ENCODE measurements at regions not wholly inside any gene's neighbourhood (a gene's known extent, or its start where the extent isn't known, plus 50 kb on each side); places are given as distances from the start of the nearest gene placed in this dataset.

- H3K4me3 ChIP-seq: no peak overlapping the region
- H3K27ac ChIP-seq: no peak overlapping the region
- no peaks in the 10 kb centered on the region for H3K27me3 ChIP-seq
- H3K4me1 ChIP-seq (replicated peaks in 1 of 2): no peaks in the 10 kb centered on the region
- TF ChIP-seq CTCF (IDR thresholded peaks at IDR 0.05) (no peak), POLR2A (IDR thresholded peaks at IDR 0.05) (no peak)
- no peaks in the 10 kb centered on the region for H3K9me3 ChIP-seq (replicated peaks in 1 of 3)
- no peaks in the 10 kb centered on the region for H3K36me3 ChIP-seq (replicated peaks in 1 of 2)
- WGBS, 4 donors: 42 to 73% (median 53%) methylated on average over 2 of the region's 2 CpGs
- peak in 1 of 7 donors; percentile 7 for DNase-seq
- intact Hi-C loops (cut with DNase I): no loop called here
Measured at GRCh38 chr9:118418887-118419565, 714.8 kb downstream of the TLR4 start.

GRCh38 chr9:118419676-118420075, 715.5 kb downstream of the TLR4 start:
- TF ChIP-seq CTCF (IDR thresholded peaks at IDR 0.05): no peak
- no peak for TF ChIP-seq POLR2A (IDR thresholded peaks at IDR 0.05)
- intact Hi-C loops (cut with DNase I): loop anchor here in 1 of 2 donors (10.0 kb wide), 1 partner anchor 55 kb away; no protein-coding TSS in a partner anchor
- Histone ChIP-seq H3K36me3 (replicated peaks in 1 of 2) (no peaks in the 10 kb centered on the region), H3K27ac (no peak overlapping the region), H3K4me3 (no peak overlapping the region), H3K27me3 (no peaks in the 10 kb centered on the region), H3K9me3 (replicated peaks in 1 of 3) (no peaks in the 10 kb centered on the region), H3K4me1 (replicated peaks in 1 of 2) (no peaks in the 10 kb centered on the region)
- 72 to 89% (median 82%) methylated on average over 1 of the region's 1 CpG for WGBS, 4 donors
- no peak for DNase-seq

GRCh38 chr9:118422508-118422907, 718.3 kb downstream of the TLR4 start:
- TF ChIP-seq CTCF (IDR thresholded peaks at IDR 0.05) (no peak), POLR2A (IDR thresholded peaks at IDR 0.05) (no peak)
- 84 to 94% (median 90%) methylated on average over 2 of the region's 2 CpGs for WGBS, 4 donors
- intact Hi-C loops (cut with DNase I): loop anchor here in 1 of 2 donors (10.0 kb wide), 1 partner anchor 58 kb away; no protein-coding TSS in a partner anchor

GRCh38 chr9:118423021-118423420, 718.8 kb downstream of the TLR4 start:
- Histone ChIP-seq H3K36me3 (replicated peaks in 1 of 2) (no peaks in the 10 kb centered on the region), H3K27ac (no peak overlapping the region), H3K4me3 (no peak overlapping the region), H3K4me1 (replicated peaks in 1 of 2) (no peaks in the 10 kb centered on the region), H3K9me3 (replicated peaks in 1 of 3) (no peaks in the 10 kb centered on the region), H3K27me3 (no peaks in the 10 kb centered on the region)
- WGBS, 4 donors: 73 to 76% (median 74%) methylated on average over 3 of the region's 3 CpGs
- intact Hi-C loops (cut with DNase I): loop anchor here in 1 of 2 donors (10.0 kb wide), 1 partner anchor 58 kb away; no protein-coding TSS in a partner anchor
- no peak for DNase-seq
- TF ChIP-seq CTCF (IDR thresholded peaks at IDR 0.05) (no peak), POLR2A (IDR thresholded peaks at IDR 0.05) (no peak)

More at GRCh38 chr9:118422508-118422907, 718.3 kb downstream of the TLR4 start:
- no peaks in the 10 kb centered on the region for H3K9me3 ChIP-seq (replicated peaks in 1 of 3)
- H3K4me1 ChIP-seq (replicated peaks in 1 of 2): no peaks in the 10 kb centered on the region
- no peaks in the 10 kb centered on the region for H3K36me3 ChIP-seq (replicated peaks in 1 of 2)
- no peak overlapping the region for H3K4me3 ChIP-seq
- H3K27me3 ChIP-seq: no peaks in the 10 kb centered on the region
- DNase-seq: no peak
- no peak overlapping the region for H3K27ac ChIP-seq

Data from adrenal gland (tissue), 9 donors.